WI38 (cell line): ENCODE measurements at regions not wholly inside any gene's neighbourhood (a gene's known extent, or its start where the extent isn't known, plus 50 kb on each side); places are given as distances from the start of the nearest gene placed in this dataset.
"Not testable (repeated sequence)": the region's sequence is repeated elsewhere in the genome, so short reads cannot be mapped to it uniquely, and the experiment has no call there.

Experiments used
- H3K4me3 ChIP-seq: 2 replicates; pipeline ENCODE4 v1.5.1; 2011; ENCODE audit warnings: low read depth, mild to moderate bottlenecking, control low read depth, low read length
- CTCF ChIP-seq: IDR thresholded peaks from 2 replicates; pipeline ENCODE4 v1.5.1; 2012; ENCODE audit warnings: low read depth, mild to moderate bottlenecking, control low read depth, low read length

- no peak overlapping the region for H3K4me3 ChIP-seq
- TF ChIP-seq CTCF: no peak
Measured at GRCh38 chr7:91720260-91720937, 160.1 kb downstream of the MTERF1 start.

DNA sequence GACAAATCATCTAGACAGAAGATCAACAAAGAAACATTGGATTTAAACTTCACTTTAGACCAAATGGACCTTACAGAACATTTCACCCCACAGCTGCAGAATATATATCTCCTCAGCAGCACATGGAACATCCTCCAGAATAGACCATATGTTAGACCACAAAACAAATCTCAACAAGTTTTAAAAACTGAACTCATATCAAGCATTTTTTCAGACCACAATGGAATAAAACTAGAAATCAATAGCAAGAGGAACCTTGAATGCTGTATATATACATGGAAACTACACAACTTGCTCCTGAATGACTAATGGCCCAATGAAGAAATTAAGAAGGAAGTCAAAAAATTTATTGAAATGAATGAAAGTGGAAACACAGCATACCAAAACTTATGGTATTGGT lies 157.7 kb downstream of the MTERF1 start:
- TF ChIP-seq CTCF: no peak

DNA sequence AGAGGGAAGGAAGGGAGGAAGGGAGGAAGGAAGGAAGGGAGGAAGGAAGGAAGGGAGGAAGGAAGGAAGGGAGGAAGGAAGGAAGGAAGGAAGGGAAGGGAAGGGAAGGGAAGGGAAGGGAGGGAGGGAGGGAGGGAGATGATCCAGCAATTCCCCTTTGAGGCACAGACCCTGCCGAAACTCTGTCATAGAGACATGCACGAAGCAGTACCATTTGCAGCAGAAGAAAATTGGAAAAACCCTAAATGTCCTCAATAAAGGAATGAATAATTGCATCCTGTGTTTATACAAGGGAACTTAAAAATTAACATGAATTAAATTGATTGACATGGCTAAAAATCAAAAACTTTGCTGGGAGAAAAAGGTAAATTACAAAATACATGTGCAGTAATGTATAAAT lies 151.5 kb downstream of the MTERF1 start:
- H3K4me3 ChIP-seq: not testable (repeated sequence)

More for the DNA sequence above, 157.7 kb downstream of the MTERF1 start:
- H3K4me3 ChIP-seq: no peak overlapping the region

DNA sequence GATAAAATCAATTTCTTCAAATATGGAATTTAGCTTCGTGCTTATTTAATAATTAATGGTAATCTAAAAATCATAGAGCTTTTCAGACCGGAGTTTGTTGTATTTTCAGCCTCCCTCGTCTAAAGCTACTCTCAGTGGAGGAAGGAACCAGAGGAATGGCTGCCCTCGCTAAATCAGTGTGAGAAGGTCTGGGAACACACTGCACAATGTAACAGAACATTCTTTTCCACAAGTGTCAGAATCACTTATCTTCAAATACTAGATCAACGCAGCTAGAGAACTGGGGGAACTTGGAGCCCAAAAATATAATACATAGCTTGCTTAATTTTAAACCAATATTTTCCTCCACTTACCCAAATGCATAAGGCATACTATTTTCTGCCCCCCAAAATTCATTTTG lies 148.5 kb downstream of the MTERF1 start:
- no peak overlapping the region for H3K4me3 ChIP-seq
- TF ChIP-seq CTCF: no peak

DNA sequence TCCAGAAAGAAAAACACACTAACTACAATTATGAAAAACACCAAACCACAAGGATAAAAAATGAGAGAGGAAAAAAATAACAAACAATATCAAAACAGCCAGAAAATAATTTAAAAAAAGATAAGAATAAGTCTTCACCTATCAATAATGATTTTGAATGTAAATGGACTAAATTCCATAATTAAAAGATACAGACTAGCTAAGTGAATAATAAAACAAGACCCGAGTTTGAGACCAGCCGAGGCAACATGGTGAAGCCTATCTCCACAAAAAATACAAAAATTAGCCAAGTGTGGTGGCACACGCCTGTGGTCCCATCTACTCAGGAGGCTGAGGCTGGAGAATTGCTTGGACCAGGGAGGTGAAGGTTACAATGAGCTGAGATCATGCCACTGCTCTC lies 131.1 kb downstream of the MTERF1 start:
- H3K4me3 ChIP-seq: no peak overlapping the region
- no peak for TF ChIP-seq CTCF

DNA sequence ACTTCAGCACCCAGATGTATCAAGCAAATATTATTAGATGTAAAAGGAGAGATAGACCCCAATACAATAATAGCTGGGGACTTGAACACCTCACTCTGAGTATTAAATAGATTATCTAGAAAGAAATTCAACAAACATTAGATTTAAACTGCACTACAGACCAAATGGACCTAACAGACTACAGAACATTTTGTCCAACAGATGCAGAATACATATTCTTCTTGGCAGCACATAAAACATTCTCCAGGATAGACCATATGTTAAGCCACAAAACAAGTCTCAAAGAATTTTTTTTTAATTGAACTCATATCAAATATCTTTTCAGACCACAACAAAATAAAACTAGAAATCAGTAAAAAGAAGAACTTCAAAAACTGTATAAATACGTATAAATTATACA lies 130.4 kb downstream of the MTERF1 start:
- no peak overlapping the region for H3K4me3 ChIP-seq
- TF ChIP-seq CTCF: no peak

DNA sequence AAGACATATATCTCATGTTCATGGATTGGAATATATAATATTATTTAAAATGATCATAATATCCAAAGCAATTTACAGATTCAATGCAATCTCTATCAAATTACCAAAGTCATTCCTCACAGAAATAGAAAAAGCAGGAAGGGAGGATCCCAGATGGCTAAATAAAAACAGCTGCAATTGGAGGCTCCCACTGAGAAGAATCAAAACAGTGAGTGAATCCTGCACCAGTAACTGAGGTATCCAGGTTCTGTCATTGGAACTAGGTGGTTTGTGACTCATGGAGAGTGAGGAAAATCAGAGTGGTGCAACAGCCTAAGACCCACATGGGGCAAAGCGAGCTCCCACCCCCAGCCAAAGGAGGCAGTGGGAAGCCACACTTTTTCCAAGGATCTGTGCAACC lies 128.4 kb downstream of the MTERF1 start:
- H3K4me3 ChIP-seq: no peak overlapping the region
- no peak for TF ChIP-seq CTCF

DNA sequence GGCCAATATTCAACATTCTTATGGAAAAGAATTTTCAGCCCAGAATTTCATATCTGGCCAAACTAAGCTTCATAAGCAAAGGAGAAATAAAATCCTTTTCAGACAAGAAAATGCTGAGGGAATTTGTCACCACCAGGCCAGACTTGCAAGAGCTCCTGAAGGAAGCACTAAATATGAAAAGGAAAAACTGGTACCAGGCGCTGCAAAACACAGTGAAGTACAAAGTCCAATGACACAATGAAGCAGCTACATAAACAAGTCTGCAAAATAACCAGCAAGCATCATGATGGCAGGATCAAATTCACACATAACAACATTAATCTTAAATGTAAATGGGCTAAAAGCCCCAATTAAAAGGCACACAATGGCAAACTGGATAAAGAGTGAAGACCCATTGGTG lies 126.2 kb downstream of the MTERF1 start:
- H3K4me3 ChIP-seq: not testable (repeated sequence)

GRCh38 chr7:91755121-91755520 lies 125.4 kb downstream of the MTERF1 start:
- not testable (repeated sequence) for H3K4me3 ChIP-seq
